ENCODE measurements at regions not wholly inside any gene's neighbourhood (a gene's known extent, or its start where the extent isn't known, plus 50 kb on each side); places are given as distances from the start of the nearest gene placed in this dataset.

DNA sequence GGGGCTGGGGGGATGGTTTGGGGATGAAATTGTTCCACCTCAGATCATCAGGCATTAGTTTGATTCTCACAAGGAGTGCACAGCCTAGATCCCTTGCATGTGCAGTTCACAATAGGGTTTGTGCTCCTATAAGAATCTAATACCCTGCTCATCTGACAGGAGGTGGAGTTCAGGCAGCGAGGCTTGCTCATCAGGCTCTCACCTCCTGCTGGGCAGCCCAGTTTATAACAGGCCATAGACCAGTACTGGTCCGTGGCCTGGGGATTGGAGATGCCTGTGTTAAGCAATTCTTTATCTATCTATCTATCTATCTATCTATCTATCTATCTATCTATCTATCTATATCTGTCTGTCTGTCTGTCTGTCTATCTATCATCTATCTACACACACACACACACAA, 525.3 kb upstream of the DAB1 start:
- DNase-seq: no peak

DNA sequence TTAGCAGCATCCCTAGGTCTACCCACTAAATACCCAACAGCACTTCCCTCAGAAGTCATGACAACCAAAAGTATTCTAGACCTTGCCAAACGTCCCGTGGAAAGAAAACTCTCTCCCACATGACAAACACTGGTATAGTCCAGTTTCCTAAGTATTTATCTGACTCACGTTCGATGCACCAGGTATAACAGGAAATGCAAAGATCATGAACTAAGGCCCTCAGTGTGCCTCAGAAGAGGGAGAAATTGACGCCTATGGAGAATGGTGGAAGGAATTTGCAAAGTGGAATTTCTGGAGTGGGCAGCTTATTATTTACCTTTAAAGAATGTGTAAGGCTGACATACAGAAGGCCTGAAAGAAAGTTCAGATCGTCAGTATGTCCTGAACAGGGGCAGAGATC, 523.6 kb upstream of the DAB1 start:
- DNase-seq (no peak), ATAC-seq (ENCODE audit: insufficient read depth, low read depth) (no peak)
- no peaks in the 10 kb centered on the region for H3K36me3 ChIP-seq (ENCODE audit: insufficient read depth, low read length)
- no peaks in the 10 kb centered on the region for H4K20me1 ChIP-seq (ENCODE audit: insufficient read depth, low read length)
- no peak overlapping the region for H3K9ac ChIP-seq (ENCODE audit: low read depth, low read length)
- H3K9me3 ChIP-seq (ENCODE audit: insufficient read depth, low read length, severe bottlenecking): no peaks in the 10 kb centered on the region
- no peak overlapping the region for H3K4me2 ChIP-seq (ENCODE audit: insufficient read depth, low read length)
- no peak overlapping the region for H3K27ac ChIP-seq (ENCODE audit: low read length)
- H3K79me2 ChIP-seq (ENCODE audit: insufficient read depth, low read length): no peaks in the 10 kb centered on the region
- TF ChIP-seq EZH2 (IDR thresholded peaks at IDR 0.05; ENCODE audit: borderline replicate concordance, low read depth, low read length, severe bottlenecking): no peak
- TF ChIP-seq, protein P1, sequence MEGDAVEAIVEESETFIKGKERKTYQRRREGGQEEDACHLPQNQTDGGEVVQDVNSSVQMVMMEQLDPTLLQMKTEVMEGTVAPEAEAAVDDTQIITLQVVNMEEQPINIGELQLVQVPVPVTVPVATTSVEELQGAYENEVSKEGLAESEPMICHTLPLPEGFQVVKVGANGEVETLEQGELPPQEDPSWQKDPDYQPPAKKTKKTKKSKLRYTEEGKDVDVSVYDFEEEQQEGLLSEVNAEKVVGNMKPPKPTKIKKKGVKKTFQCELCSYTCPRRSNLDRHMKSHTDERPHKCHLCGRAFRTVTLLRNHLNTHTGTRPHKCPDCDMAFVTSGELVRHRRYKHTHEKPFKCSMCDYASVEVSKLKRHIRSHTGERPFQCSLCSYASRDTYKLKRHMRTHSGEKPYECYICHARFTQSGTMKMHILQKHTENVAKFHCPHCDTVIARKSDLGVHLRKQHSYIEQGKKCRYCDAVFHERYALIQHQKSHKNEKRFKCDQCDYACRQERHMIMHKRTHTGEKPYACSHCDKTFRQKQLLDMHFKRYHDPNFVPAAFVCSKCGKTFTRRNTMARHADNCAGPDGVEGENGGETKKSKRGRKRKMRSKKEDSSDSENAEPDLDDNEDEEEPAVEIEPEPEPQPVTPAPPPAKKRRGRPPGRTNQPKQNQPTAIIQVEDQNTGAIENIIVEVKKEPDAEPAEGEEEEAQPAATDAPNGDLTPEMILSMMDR (IDR thresholded peaks at IDR 0.05; ENCODE audit: borderline replicate concordance, extremely low read depth, low read length, poor library complexity, severe bottlenecking): no peak
- H2AFZ ChIP-seq (ENCODE audit: low read depth, low read length): no peak overlapping the region
- H3K4me1 ChIP-seq (ENCODE audit: insufficient read depth, low read length): no peaks in the 10 kb centered on the region
- no peak overlapping the region for H3K4me3 ChIP-seq (ENCODE audit: low read depth in 1 of 2, low read length in 2 of 2)
- H3K27me3 ChIP-seq (ENCODE audit: insufficient read depth, low read length, poor library complexity): no peaks in the 10 kb centered on the region

More for the DNA sequence above, 525.3 kb upstream of the DAB1 start:
- H3K27me3 ChIP-seq (ENCODE audit: insufficient read depth, low read length, poor library complexity): no peaks in the 10 kb centered on the region
- no peaks in the 10 kb centered on the region for H3K9me3 ChIP-seq (ENCODE audit: insufficient read depth, low read length, severe bottlenecking)
- no peak for ATAC-seq (ENCODE audit: insufficient read depth, low read depth)
- no peak for TF ChIP-seq EZH2 (IDR thresholded peaks at IDR 0.05; ENCODE audit: borderline replicate concordance, low read depth, low read length, severe bottlenecking)
- TF ChIP-seq, protein P1 (IDR thresholded peaks at IDR 0.05; ENCODE audit: borderline replicate concordance, extremely low read depth, low read length, poor library complexity, severe bottlenecking): no peak
- no peaks in the 10 kb centered on the region for H3K79me2 ChIP-seq (ENCODE audit: insufficient read depth, low read length)
- H2AFZ ChIP-seq (ENCODE audit: low read depth, low read length): no peak overlapping the region
- H3K4me3 ChIP-seq (ENCODE audit: low read depth in 1 of 2, low read length in 2 of 2): no peak overlapping the region
- H4K20me1 ChIP-seq (ENCODE audit: insufficient read depth, low read length): no peaks in the 10 kb centered on the region
- no peaks in the 10 kb centered on the region for H3K4me1 ChIP-seq (ENCODE audit: insufficient read depth, low read length)
- no peaks in the 10 kb centered on the region for H3K36me3 ChIP-seq (ENCODE audit: insufficient read depth, low read length)
- H3K4me2 ChIP-seq (ENCODE audit: insufficient read depth, low read length): no peak overlapping the region
- H3K27ac ChIP-seq (ENCODE audit: low read length): no peak overlapping the region
- H3K9ac ChIP-seq (ENCODE audit: low read depth, low read length): no peak overlapping the region

DNA sequence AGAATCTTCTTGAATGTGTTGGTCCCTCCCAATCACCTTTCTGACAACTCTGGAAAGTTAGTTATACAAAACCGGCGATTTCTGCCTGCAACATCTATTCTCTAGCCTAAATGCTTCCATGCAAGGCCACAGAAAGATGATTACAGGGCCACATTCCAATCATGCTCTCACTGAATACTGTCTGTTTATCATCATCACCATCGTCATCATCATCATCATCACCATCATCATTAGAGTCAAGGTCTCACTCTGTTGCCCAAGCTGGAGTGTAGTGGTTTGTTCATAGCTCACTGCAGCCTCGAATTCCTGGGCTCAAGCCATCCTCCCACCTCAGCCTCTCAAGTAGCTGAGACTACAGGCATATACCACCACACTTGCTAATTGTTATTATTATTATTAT, 521.2 kb upstream of the DAB1 start:
- no peak for DNase-seq
- ATAC-seq (ENCODE audit: insufficient read depth, low read depth): no peak
- Histone ChIP-seq H3K4me1 (ENCODE audit: insufficient read depth, low read length) (no peaks in the 10 kb centered on the region), H3K4me3 (ENCODE audit: low read depth in 1 of 2, low read length in 2 of 2) (no peak overlapping the region), H4K20me1 (ENCODE audit: insufficient read depth, low read length) (no peaks in the 10 kb centered on the region), H3K9ac (ENCODE audit: low read depth, low read length) (no peak overlapping the region), H3K9me3 (ENCODE audit: insufficient read depth, low read length, severe bottlenecking) (no peaks in the 10 kb centered on the region), H2AFZ (ENCODE audit: low read depth, low read length) (no peak overlapping the region), H3K27ac (ENCODE audit: low read length) (no peak overlapping the region), H3K27me3 (ENCODE audit: insufficient read depth, low read length, poor library complexity) (no peaks in the 10 kb centered on the region), H3K4me2 (ENCODE audit: insufficient read depth, low read length) (no peak overlapping the region), H3K36me3 (ENCODE audit: insufficient read depth, low read length) (no peaks in the 10 kb centered on the region), H3K79me2 (ENCODE audit: insufficient read depth, low read length) (no peaks in the 10 kb centered on the region)
- TF ChIP-seq, protein P1 (IDR thresholded peaks at IDR 0.05; ENCODE audit: borderline replicate concordance, extremely low read depth, low read length, poor library complexity, severe bottlenecking): no peak
- no peak for TF ChIP-seq EZH2 (IDR thresholded peaks at IDR 0.05; ENCODE audit: borderline replicate concordance, low read depth, low read length, severe bottlenecking)

GRCh38 chr1:57943365-57943764, 519.5 kb upstream of the DAB1 start:
- H3K27ac ChIP-seq (ENCODE audit: low read length): no peak overlapping the region
- H3K27me3 ChIP-seq (ENCODE audit: insufficient read depth, low read length, poor library complexity): no peaks in the 10 kb centered on the region
- H4K20me1 ChIP-seq (ENCODE audit: insufficient read depth, low read length): no peaks in the 10 kb centered on the region
- ATAC-seq (ENCODE audit: insufficient read depth, low read depth) (no peak), DNase-seq (no peak)
- TF ChIP-seq, protein P1 (IDR thresholded peaks at IDR 0.05; ENCODE audit: borderline replicate concordance, extremely low read depth, low read length, poor library complexity, severe bottlenecking): no peak
- no peak for TF ChIP-seq EZH2 (IDR thresholded peaks at IDR 0.05; ENCODE audit: borderline replicate concordance, low read depth, low read length, severe bottlenecking)
- no peaks in the 10 kb centered on the region for H3K79me2 ChIP-seq (ENCODE audit: insufficient read depth, low read length)
- no peak overlapping the region for H3K4me2 ChIP-seq (ENCODE audit: insufficient read depth, low read length)
- H3K4me3 ChIP-seq (ENCODE audit: low read depth in 1 of 2, low read length in 2 of 2): no peak overlapping the region
- no peak overlapping the region for H3K9ac ChIP-seq (ENCODE audit: low read depth, low read length)
- H3K4me1 ChIP-seq (ENCODE audit: insufficient read depth, low read length): no peaks in the 10 kb centered on the region
- no peaks in the 10 kb centered on the region for H3K36me3 ChIP-seq (ENCODE audit: insufficient read depth, low read length)
- H3K9me3 ChIP-seq (ENCODE audit: insufficient read depth, low read length, severe bottlenecking): no peaks in the 10 kb centered on the region
- H2AFZ ChIP-seq (ENCODE audit: low read depth, low read length): no peak overlapping the region

Data from DND-41 (cell line).